ENCODE measurements at regions not wholly inside any gene's neighbourhood (a gene's known extent, or its start where the extent isn't known, plus 50 kb on each side); places are given as distances from the start of the nearest gene placed in this dataset.
"Not testable (repeated sequence)": the region's sequence is repeated elsewhere in the genome, so short reads cannot be mapped to it uniquely, and the experiment has no call there.

GRCh38 chr3:176097027-176097426 lies 1100.3 kb downstream of the TBL1XR1 start:
- H3K27ac ChIP-seq (ENCODE audit: low read depth in 2 of 2, low read length in 2 of 2): no peak overlapping the region
- no peak overlapping the region for H3K9ac ChIP-seq (ENCODE audit: low read depth in 1 of 2, low read length in 2 of 2)
- no peaks in the 10 kb centered on the region for H3K9me3 ChIP-seq (ENCODE audit: control insufficient read depth in 2 of 2, low read length in 2 of 2)
- H3K27me3 ChIP-seq (ENCODE audit: control insufficient read depth in 2 of 2, insufficient read depth in 2 of 2, low read length in 2 of 2): no peaks in the 10 kb centered on the region
- no peak overlapping the region for H3K4me3 ChIP-seq (ENCODE audit: low read length in 2 of 2)
- H3K4me1 ChIP-seq (ENCODE audit: control insufficient read depth in 2 of 2, insufficient read depth in 2 of 2, low read length in 2 of 2): no peaks in the 10 kb centered on the region
- no peaks in the 10 kb centered on the region for H3K36me3 ChIP-seq (ENCODE audit: control insufficient read depth in 2 of 2, insufficient read depth in 2 of 2, low read length in 2 of 2)

GRCh38 chr3:176093892-176094291 lies 1103.4 kb downstream of the TBL1XR1 start:
- H3K27ac ChIP-seq (ENCODE audit: low read depth in 2 of 2, low read length in 2 of 2); H3K36me3 ChIP-seq (ENCODE audit: control insufficient read depth in 2 of 2, insufficient read depth in 2 of 2, low read length in 2 of 2); H3K4me1 ChIP-seq (ENCODE audit: control insufficient read depth in 2 of 2, insufficient read depth in 2 of 2, low read length in 2 of 2); H3K27me3 ChIP-seq (ENCODE audit: control insufficient read depth in 2 of 2, insufficient read depth in 2 of 2, low read length in 2 of 2); H3K4me3 ChIP-seq (ENCODE audit: low read length in 2 of 2); H3K9ac ChIP-seq (ENCODE audit: low read depth in 1 of 2, low read length in 2 of 2); H3K9me3 ChIP-seq (ENCODE audit: control insufficient read depth in 2 of 2, low read length in 2 of 2): not testable (repeated sequence)

GRCh38 chr3:176090727-176091126 lies 1106.6 kb downstream of the TBL1XR1 start:
- Histone ChIP-seq H3K36me3 (ENCODE audit: control insufficient read depth in 2 of 2, insufficient read depth in 2 of 2, low read length in 2 of 2) (no peaks in the 10 kb centered on the region), H3K9ac (ENCODE audit: low read depth in 1 of 2, low read length in 2 of 2) (no peak overlapping the region), H3K4me1 (ENCODE audit: control insufficient read depth in 2 of 2, insufficient read depth in 2 of 2, low read length in 2 of 2) (no peaks in the 10 kb centered on the region), H3K4me3 (ENCODE audit: low read length in 2 of 2) (no peak overlapping the region), H3K27me3 (ENCODE audit: control insufficient read depth in 2 of 2, insufficient read depth in 2 of 2, low read length in 2 of 2) (no peaks in the 10 kb centered on the region), H3K9me3 (ENCODE audit: control insufficient read depth in 2 of 2, low read length in 2 of 2) (no peaks in the 10 kb centered on the region), H3K27ac (ENCODE audit: low read depth in 2 of 2, low read length in 2 of 2) (no peak overlapping the region)

- no peaks in the 10 kb centered on the region for H3K4me1 ChIP-seq (ENCODE audit: control insufficient read depth in 2 of 2, insufficient read depth in 2 of 2, low read length in 2 of 2)
- H3K36me3 ChIP-seq (ENCODE audit: control insufficient read depth in 2 of 2, insufficient read depth in 2 of 2, low read length in 2 of 2): no peaks in the 10 kb centered on the region
- no peak overlapping the region for H3K27ac ChIP-seq (ENCODE audit: low read depth in 2 of 2, low read length in 2 of 2)
- H3K27me3 ChIP-seq (ENCODE audit: control insufficient read depth in 2 of 2, insufficient read depth in 2 of 2, low read length in 2 of 2): no peaks in the 10 kb centered on the region
- H3K9ac ChIP-seq (ENCODE audit: low read depth in 1 of 2, low read length in 2 of 2): no peak overlapping the region
- no peaks in the 10 kb centered on the region for H3K9me3 ChIP-seq (ENCODE audit: control insufficient read depth in 2 of 2, low read length in 2 of 2)
- H3K4me3 ChIP-seq (ENCODE audit: low read length in 2 of 2): no peak overlapping the region
These were observed 1108.3 kb downstream of the TBL1XR1 start for GRCh38 chr3:176088962-176089383.

- no peaks in the 10 kb centered on the region for H3K9me3 ChIP-seq (ENCODE audit: control insufficient read depth in 2 of 2, low read length in 2 of 2)
- no peak overlapping the region for H3K9ac ChIP-seq (ENCODE audit: low read depth in 1 of 2, low read length in 2 of 2)
- H3K36me3 ChIP-seq (ENCODE audit: control insufficient read depth in 2 of 2, insufficient read depth in 2 of 2, low read length in 2 of 2): no peaks in the 10 kb centered on the region
- H3K27ac ChIP-seq (ENCODE audit: low read depth in 2 of 2, low read length in 2 of 2): no peak overlapping the region
- no peaks in the 10 kb centered on the region for H3K27me3 ChIP-seq (ENCODE audit: control insufficient read depth in 2 of 2, insufficient read depth in 2 of 2, low read length in 2 of 2)
- H3K4me1 ChIP-seq (ENCODE audit: control insufficient read depth in 2 of 2, insufficient read depth in 2 of 2, low read length in 2 of 2): no peaks in the 10 kb centered on the region
- no peak overlapping the region for H3K4me3 ChIP-seq (ENCODE audit: low read length in 2 of 2)
These were observed 1110.1 kb downstream of the TBL1XR1 start for GRCh38 chr3:176087066-176087697.

GRCh38 chr3:176079785-176080184 lies 1117.5 kb downstream of the TBL1XR1 start:
- Histone ChIP-seq H3K27me3 (ENCODE audit: control insufficient read depth in 2 of 2, insufficient read depth in 2 of 2, low read length in 2 of 2) (no peaks in the 10 kb centered on the region), H3K36me3 (ENCODE audit: control insufficient read depth in 2 of 2, insufficient read depth in 2 of 2, low read length in 2 of 2) (no peaks in the 10 kb centered on the region), H3K27ac (ENCODE audit: low read depth in 2 of 2, low read length in 2 of 2) (no peak overlapping the region), H3K9me3 (ENCODE audit: control insufficient read depth in 2 of 2, low read length in 2 of 2) (no peaks in the 10 kb centered on the region), H3K4me1 (ENCODE audit: control insufficient read depth in 2 of 2, insufficient read depth in 2 of 2, low read length in 2 of 2) (no peaks in the 10 kb centered on the region), H3K4me3 (ENCODE audit: low read length in 2 of 2) (no peak overlapping the region), H3K9ac (ENCODE audit: low read depth in 1 of 2, low read length in 2 of 2) (no peak overlapping the region)

- Histone ChIP-seq H3K4me1 (ENCODE audit: control insufficient read depth in 2 of 2, insufficient read depth in 2 of 2, low read length in 2 of 2) (no peaks in the 10 kb centered on the region), H3K27ac (ENCODE audit: low read depth in 2 of 2, low read length in 2 of 2) (no peak overlapping the region), H3K9ac (ENCODE audit: low read depth in 1 of 2, low read length in 2 of 2) (no peak overlapping the region), H3K4me3 (ENCODE audit: low read length in 2 of 2) (no peak overlapping the region), H3K27me3 (ENCODE audit: control insufficient read depth in 2 of 2, insufficient read depth in 2 of 2, low read length in 2 of 2) (no peaks in the 10 kb centered on the region), H3K9me3 (ENCODE audit: control insufficient read depth in 2 of 2, low read length in 2 of 2) (no peaks in the 10 kb centered on the region), H3K36me3 (ENCODE audit: control insufficient read depth in 2 of 2, insufficient read depth in 2 of 2, low read length in 2 of 2) (no peaks in the 10 kb centered on the region)
These were observed 1118.4 kb downstream of the TBL1XR1 start for GRCh38 chr3:176078906-176079305.

- no peaks in the 10 kb centered on the region for H3K4me1 ChIP-seq (ENCODE audit: control insufficient read depth in 2 of 2, insufficient read depth in 2 of 2, low read length in 2 of 2)
- H3K36me3 ChIP-seq (ENCODE audit: control insufficient read depth in 2 of 2, insufficient read depth in 2 of 2, low read length in 2 of 2): no peaks in the 10 kb centered on the region
- no peak overlapping the region for H3K4me3 ChIP-seq (ENCODE audit: low read length in 2 of 2)
- no peaks in the 10 kb centered on the region for H3K9me3 ChIP-seq (ENCODE audit: control insufficient read depth in 2 of 2, low read length in 2 of 2)
- no peak overlapping the region for H3K27ac ChIP-seq (ENCODE audit: low read depth in 2 of 2, low read length in 2 of 2)
- no peak overlapping the region for H3K9ac ChIP-seq (ENCODE audit: low read depth in 1 of 2, low read length in 2 of 2)
- no peaks in the 10 kb centered on the region for H3K27me3 ChIP-seq (ENCODE audit: control insufficient read depth in 2 of 2, insufficient read depth in 2 of 2, low read length in 2 of 2)
These were observed 1121.8 kb downstream of the TBL1XR1 start for GRCh38 chr3:176075491-176075890.

- Histone ChIP-seq H3K36me3 (ENCODE audit: control insufficient read depth in 2 of 2, insufficient read depth in 2 of 2, low read length in 2 of 2) (no peaks in the 10 kb centered on the region), H3K27me3 (ENCODE audit: control insufficient read depth in 2 of 2, insufficient read depth in 2 of 2, low read length in 2 of 2) (no peaks in the 10 kb centered on the region), H3K4me3 (ENCODE audit: low read length in 2 of 2) (no peak overlapping the region), H3K9ac (ENCODE audit: low read depth in 1 of 2, low read length in 2 of 2) (no peak overlapping the region), H3K9me3 (ENCODE audit: control insufficient read depth in 2 of 2, low read length in 2 of 2) (no peaks in the 10 kb centered on the region), H3K27ac (ENCODE audit: low read depth in 2 of 2, low read length in 2 of 2) (no peak overlapping the region), H3K4me1 (ENCODE audit: control insufficient read depth in 2 of 2, insufficient read depth in 2 of 2, low read length in 2 of 2) (no peaks in the 10 kb centered on the region)
These were observed 1122.2 kb downstream of the TBL1XR1 start for GRCh38 chr3:176075046-176075445.

- Histone ChIP-seq H3K27ac (ENCODE audit: low read depth in 2 of 2, low read length in 2 of 2) (no peak overlapping the region), H3K9ac (ENCODE audit: low read depth in 1 of 2, low read length in 2 of 2) (no peak overlapping the region), H3K27me3 (ENCODE audit: control insufficient read depth in 2 of 2, insufficient read depth in 2 of 2, low read length in 2 of 2) (no peaks in the 10 kb centered on the region), H3K4me1 (ENCODE audit: control insufficient read depth in 2 of 2, insufficient read depth in 2 of 2, low read length in 2 of 2) (no peaks in the 10 kb centered on the region), H3K4me3 (ENCODE audit: low read length in 2 of 2) (no peak overlapping the region), H3K36me3 (ENCODE audit: control insufficient read depth in 2 of 2, insufficient read depth in 2 of 2, low read length in 2 of 2) (no peaks in the 10 kb centered on the region), H3K9me3 (ENCODE audit: control insufficient read depth in 2 of 2, low read length in 2 of 2) (no peaks in the 10 kb centered on the region)
These were observed 1123.2 kb downstream of the TBL1XR1 start for GRCh38 chr3:176074096-176074495.

- Histone ChIP-seq H3K9me3 (ENCODE audit: control insufficient read depth in 2 of 2, low read length in 2 of 2) (no peaks in the 10 kb centered on the region), H3K27ac (ENCODE audit: low read depth in 2 of 2, low read length in 2 of 2) (no peak overlapping the region), H3K36me3 (ENCODE audit: control insufficient read depth in 2 of 2, insufficient read depth in 2 of 2, low read length in 2 of 2) (no peaks in the 10 kb centered on the region), H3K4me1 (ENCODE audit: control insufficient read depth in 2 of 2, insufficient read depth in 2 of 2, low read length in 2 of 2) (no peaks in the 10 kb centered on the region), H3K27me3 (ENCODE audit: control insufficient read depth in 2 of 2, insufficient read depth in 2 of 2, low read length in 2 of 2) (no peaks in the 10 kb centered on the region), H3K9ac (ENCODE audit: low read depth in 1 of 2, low read length in 2 of 2) (no peak overlapping the region), H3K4me3 (ENCODE audit: low read length in 2 of 2) (no peak overlapping the region)
These were observed 1125.3 kb downstream of the TBL1XR1 start for GRCh38 chr3:176071943-176072342.

All from mucosa of rectum (tissue), 2 donors.